ENCODE measurements at regions not wholly inside any gene's neighbourhood (a gene's known extent, or its start where the extent isn't known, plus 50 kb on each side); places are given as distances from the start of the nearest gene placed in this dataset.

- no peak for DNase-seq
Observed at GRCh38 chr6:106035655-106036054, 50.5 kb upstream of the PRDM1 start.

- no peak for DNase-seq
Observed at GRCh38 chr6:106033806-106034205, 52.3 kb upstream of the PRDM1 start.

GRCh38 chr6:106027758-106028157, 58.4 kb upstream of the PRDM1 start:
- no peak for DNase-seq

- no peak for DNase-seq
Observed at GRCh38 chr6:106026748-106027715, 59.1 kb upstream of the PRDM1 start.

- no peak for DNase-seq
Observed at GRCh38 chr6:106025655-106026054, 60.5 kb upstream of the PRDM1 start.

GRCh38 chr6:106022801-106023200, 63.3 kb upstream of the PRDM1 start:
- DNase-seq: no peak

- DNase-seq: no peak
Observed at GRCh38 chr6:106017454-106017853, 68.7 kb upstream of the PRDM1 start.

GRCh38 chr6:106014955-106015354, 71.2 kb upstream of the PRDM1 start:
- no peak for DNase-seq

GRCh38 chr6:106011476-106011875, 74.7 kb upstream of the PRDM1 start:
- no peak for DNase-seq

GRCh38 chr6:106005954-106006353, 80.2 kb upstream of the PRDM1 start:
- DNase-seq: no peak

- DNase-seq: no peak
Observed at GRCh38 chr6:106005013-106005412, 81.1 kb upstream of the PRDM1 start.

- DNase-seq: no peak
Observed at GRCh38 chr6:106003268-106003987, 82.7 kb upstream of the PRDM1 start.

- DNase-seq: no peak
Observed at GRCh38 chr6:106002005-106002404, 84.1 kb upstream of the PRDM1 start.

- no peak for DNase-seq
Observed at GRCh38 chr6:106000935-106001334, 85.2 kb upstream of the PRDM1 start.

GRCh38 chr6:105997482-105997881, 88.7 kb upstream of the PRDM1 start:
- DNase-seq: no peak

- DNase-seq: no peak
Observed at GRCh38 chr6:105995391-105995865, 90.7 kb upstream of the PRDM1 start.

GRCh38 chr6:105994591-105995390, 91.3 kb upstream of the PRDM1 start:
- peak in 5 of 6 experiments; percentile 12 to 62 (median 48) for DNase-seq

GRCh38 chr6:105994118-105994590, 92.0 kb upstream of the PRDM1 start:
- peak; percentile 16 to 67 (median 37) for DNase-seq

- DNase-seq: peak in 2 of 6 experiments; percentile 37 to 38
Observed at GRCh38 chr6:105993341-105994117, 92.6 kb upstream of the PRDM1 start.

- DNase-seq: peak; percentile 76 to 88 (median 80)
Observed at GRCh38 chr6:105992315-105992961, 93.7 kb upstream of the PRDM1 start.

All from stimulated activated naive CD4-positive, alpha-beta T cell (primary cell).